Psoas muscle (tissue), 7 donors: ENCODE measurements at regions not wholly inside any gene's neighbourhood (a gene's known extent, or its start where the extent isn't known, plus 50 kb on each side); places are given as distances from the start of the nearest gene placed in this dataset.

Experiments
- ATAC-seq, 4 donors: fragments of 200-7000 bp; cut with Tn5 transposase; one replicate each; pipeline ENCODE4 v1.9.1; 2020; ENCODE audit warnings: moderate library complexity in 3 of 4, mild to moderate bottlenecking in 2 of 4
- DNase-seq, 2 donors: peaks; one replicate each; pipeline ENCODE4 v3.0.0-alpha.2; 2020
- H3K27ac ChIP-seq: fragments of 200-600 bp; one replicate; pipeline ENCODE4 v1.8.0; 2022
- H3K27me3 ChIP-seq, 3 donors: fragments of 200-600 bp in 1 of 3; one replicate each; pipeline versions ENCODE4 v1.6.1 to v1.8.0; 2013 to 2022; ENCODE audit warnings: low read length in 2 of 3, mild to moderate bottlenecking in 2 of 3, moderate library complexity in 1 of 3; ENCODE audit not compliant: insufficient read depth in 3 of 3
- H3K36me3 ChIP-seq, 2 donors: fragments of 200-600 bp in 1 of 2; one replicate each; pipeline versions ENCODE4 v1.6.1 to v1.8.0; 2013 to 2022; ENCODE audit warnings: low read depth in 1 of 2, mild to moderate bottlenecking in 1 of 2, moderate library complexity in 1 of 2; ENCODE audit not compliant: insufficient read depth in 1 of 2
- H3K4me1 ChIP-seq: fragments of 200-600 bp; one replicate; pipeline ENCODE4 v1.8.0; 2022
- H3K4me3 ChIP-seq: fragments of 200-600 bp; one replicate; pipeline ENCODE4 v1.8.0; 2022; ENCODE audit warnings: mild to moderate bottlenecking
- H3K9me3 ChIP-seq: fragments of 200-600 bp; one replicate; pipeline ENCODE4 v1.8.0; 2022
- CTCF ChIP-seq: fragments of 200-600 bp; IDR thresholded peaks from one replicate; pipeline ENCODE4 v1.8.0; 2022; ENCODE audit warnings: antibody characterized with exemption
- WGBS, 3 donors: extraction: QIAGEN DNeasy Blood & Tissue Kit; methylation state at CpG; one replicate each; pipeline versions ENCODE4 v1.1.6 to v1.1.7; 2013; 5-methylcytosine and 5-hydroxymethylcytosine counted together
- intact Hi-C, 2 donors: fragments of 100-400 bp; cut with DNase I; formaldehyde crosslinking; loops; one replicate each; pipeline versions ENCODE4 v1.11.0 to v1.14.2; 2022
- donor health status: healthy with polysubstance abuse.
- donor health status: DM: no; HTN: no; CAD: no; lungs with moderate emphysema.
- donor health status: Bipolar disorder and iron deficiency.
- donor health status: healthy.
- donor health status: DM: yes; HTN: yes; CAD: no.
- donor health status: DM: no; HTN: no; CAD: no.
- donor health status: DM: yes; HTN: yes; CAD: no.

- no peaks in the 10 kb centered on the region for H3K36me3 ChIP-seq
- H3K4me1 ChIP-seq: no peaks in the 10 kb centered on the region
- ATAC-seq (no peak), DNase-seq (no peak)
- H3K27me3 ChIP-seq: no peaks in the 10 kb centered on the region
- no peaks in the 10 kb centered on the region for H3K9me3 ChIP-seq
- H3K4me3 ChIP-seq: no peak overlapping the region
- WGBS, 3 donors: 92 to 99% (median 97%) methylated on average over 4 of the region's 4 CpGs
- H3K27ac ChIP-seq: no peak overlapping the region
- TF ChIP-seq CTCF: no peak
- intact Hi-C loops: no loop called here
Observed at GRCh38 chr14:35989736-35990135, 163.6 kb downstream of the BRMS1L start.

- no peak for ATAC-seq
- H3K27me3 ChIP-seq: no peaks in the 10 kb centered on the region
- TF ChIP-seq CTCF: no peak
Observed at GRCh38 chr14:35988972-35989690, 163.0 kb downstream of the BRMS1L start.

GRCh38 chr14:35988550-35988949, 162.4 kb downstream of the BRMS1L start:
- Histone ChIP-seq H3K4me1 (no peaks in the 10 kb centered on the region), H3K9me3 (no peaks in the 10 kb centered on the region), H3K36me3 (no peaks in the 10 kb centered on the region), H3K27ac (no peak overlapping the region), H3K27me3 (no peaks in the 10 kb centered on the region), H3K4me3 (no peak overlapping the region)
- DNase-seq: no peak
- intact Hi-C loops: no loop called here
- 77 to 81% (median 78%) methylated on average over 7 of the region's 7 CpGs for WGBS, 3 donors
- no peak for ATAC-seq
- TF ChIP-seq CTCF: no peak

More at GRCh38 chr14:35988972-35989690, 163.0 kb downstream of the BRMS1L start:
- Histone ChIP-seq H3K27ac (no peak overlapping the region), H3K4me1 (no peaks in the 10 kb centered on the region), H3K36me3 (no peaks in the 10 kb centered on the region), H3K9me3 (no peaks in the 10 kb centered on the region), H3K4me3 (no peak overlapping the region)
- intact Hi-C loops: no loop called here
- WGBS, 3 donors: 55 to 62% (median 60%) methylated on average over 12 of the region's 12 CpGs
- no peak for DNase-seq

GRCh38 chr14:35987731-35988130, 161.6 kb downstream of the BRMS1L start:
- no peak for TF ChIP-seq CTCF
- no peaks in the 10 kb centered on the region for H3K27me3 ChIP-seq
- 75 to 85% (median 82%) methylated on average over 3 of the region's 3 CpGs for WGBS, 3 donors
- no peaks in the 10 kb centered on the region for H3K36me3 ChIP-seq
- H3K4me1 ChIP-seq: no peaks in the 10 kb centered on the region
- H3K9me3 ChIP-seq: no peaks in the 10 kb centered on the region
- ATAC-seq (no peak), DNase-seq (no peak)
- no peak overlapping the region for H3K4me3 ChIP-seq
- intact Hi-C loops: no loop called here
- H3K27ac ChIP-seq: no peak overlapping the region

GRCh38 chr14:35986219-35986573, 160.1 kb downstream of the BRMS1L start:
- no peak for ATAC-seq
- Histone ChIP-seq H3K4me3 (no peak overlapping the region), H3K27ac (no peak overlapping the region), H3K9me3 (no peaks in the 10 kb centered on the region), H3K36me3 (no peaks in the 10 kb centered on the region), H3K27me3 (no peaks in the 10 kb centered on the region), H3K4me1 (no peaks in the 10 kb centered on the region)
- no peak for TF ChIP-seq CTCF
- no peak for DNase-seq
- intact Hi-C loops: no loop called here
- WGBS, 3 donors: 79 to 85% (median 79%) methylated on average over 2 of the region's 2 CpGs
